Thyroid gland (tissue), 4 donors: ENCODE measurements at regions not wholly inside any gene's neighbourhood (a gene's known extent, or its start where the extent isn't known, plus 50 kb on each side); places are given as distances from the start of the nearest gene placed in this dataset.

Experiments
- CTCF ChIP-seq, 6 experiments: fragments of 200-600 bp in 3 of 6; fragments of 450-650 bp in 3 of 6; sonication (generic) in 3 of 6; IDR thresholded peaks; one replicate each; pipeline ENCODE4 v1.5.1; 2016 to 2019; ENCODE audit warnings: antibody characterized with exemption in 6 of 6, mild to moderate bottlenecking in 2 of 6, inconsistent platforms in 1 of 6, moderate library complexity in 1 of 6
- POLR2A ChIP-seq, 2 donors: fragments of 450-650 bp; IDR thresholded peaks; one replicate each; pipeline ENCODE4 v1.6.1; 2017; ENCODE audit warnings: antibody characterized with exemption in 2 of 2, mild to moderate bottlenecking in 2 of 2, moderate library complexity in 1 of 2

GRCh38 chr6:144510859-144511258 lies 225.7 kb downstream of the UTRN start:
- TF ChIP-seq CTCF (IDR thresholded peaks at IDR 0.05) (no peak), POLR2A (IDR thresholded peaks at IDR 0.05) (no peak)
